Raji (cell line): ENCODE measurements at regions not wholly inside any gene's neighbourhood (a gene's known extent, or its start where the extent isn't known, plus 50 kb on each side); places are given as distances from the start of the nearest gene placed in this dataset.

Source experiments
- POLR2A ChIP-seq: IDR thresholded peaks from 2 replicates; pipeline ENCODE4 v1.6.1; 2011; ENCODE audit warnings: low read depth, low read length, control low read depth; ENCODE audit not compliant: insufficient read depth

DNA sequence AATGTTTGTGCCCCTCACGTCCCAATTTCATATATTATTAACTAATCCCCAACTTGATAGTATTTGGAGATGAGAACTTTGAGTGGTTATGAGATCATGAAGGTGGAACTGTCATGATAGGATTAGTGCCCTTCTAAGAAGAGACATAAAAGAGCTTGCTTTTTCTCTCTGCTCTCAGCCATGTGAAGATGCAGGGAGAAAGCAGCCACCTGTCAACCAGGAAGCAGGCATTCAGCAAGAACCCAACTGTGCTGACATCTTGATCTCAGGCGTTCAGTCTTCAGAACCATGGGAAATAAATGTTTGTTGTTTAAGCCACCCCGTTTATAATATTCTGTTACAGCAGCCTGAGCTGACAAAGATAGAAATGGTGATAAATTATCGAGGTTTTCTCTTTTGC is 278.7 kb upstream of the KCNMB2 start:
- no peak for TF ChIP-seq POLR2A

DNA sequence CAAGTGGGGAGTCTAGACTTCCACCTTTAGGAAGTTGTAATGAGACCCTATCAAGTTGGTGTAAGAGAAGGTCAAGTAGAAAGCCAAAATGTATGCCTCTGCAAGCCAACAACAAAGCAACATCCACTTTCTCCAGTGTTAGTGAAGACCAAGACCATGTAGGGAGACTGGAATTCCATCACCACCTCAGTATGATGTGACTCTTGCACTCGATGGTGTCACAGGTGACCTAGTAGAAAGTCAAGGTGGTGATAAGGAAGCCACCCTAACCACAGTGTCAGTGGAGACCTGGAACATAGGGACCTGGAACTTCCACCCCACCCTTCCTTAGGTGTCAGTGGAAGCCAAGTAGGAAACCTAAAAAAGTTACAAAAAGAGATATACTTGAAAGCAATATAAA is 278.1 kb upstream of the KCNMB2 start:
- no peak for TF ChIP-seq POLR2A

DNA sequence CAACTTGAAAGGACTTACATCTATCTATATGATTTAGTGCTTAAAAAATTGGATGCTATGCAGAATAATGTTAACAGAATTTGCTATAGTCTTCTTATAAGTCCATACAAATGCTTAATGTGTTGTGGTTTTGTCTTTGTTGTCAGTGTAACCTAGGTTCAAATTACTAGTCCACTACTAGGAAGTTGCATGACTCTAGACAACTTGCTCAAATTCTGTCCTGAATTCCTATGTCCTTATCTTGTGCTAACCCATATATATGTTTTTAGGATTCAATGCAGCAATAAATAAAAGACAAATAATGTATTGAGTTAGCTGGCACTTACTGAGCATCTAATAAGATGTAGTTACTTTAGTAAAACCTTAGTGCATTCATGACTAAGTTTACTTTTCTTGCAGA is 276.5 kb upstream of the KCNMB2 start:
- TF ChIP-seq POLR2A = no peak

DNA sequence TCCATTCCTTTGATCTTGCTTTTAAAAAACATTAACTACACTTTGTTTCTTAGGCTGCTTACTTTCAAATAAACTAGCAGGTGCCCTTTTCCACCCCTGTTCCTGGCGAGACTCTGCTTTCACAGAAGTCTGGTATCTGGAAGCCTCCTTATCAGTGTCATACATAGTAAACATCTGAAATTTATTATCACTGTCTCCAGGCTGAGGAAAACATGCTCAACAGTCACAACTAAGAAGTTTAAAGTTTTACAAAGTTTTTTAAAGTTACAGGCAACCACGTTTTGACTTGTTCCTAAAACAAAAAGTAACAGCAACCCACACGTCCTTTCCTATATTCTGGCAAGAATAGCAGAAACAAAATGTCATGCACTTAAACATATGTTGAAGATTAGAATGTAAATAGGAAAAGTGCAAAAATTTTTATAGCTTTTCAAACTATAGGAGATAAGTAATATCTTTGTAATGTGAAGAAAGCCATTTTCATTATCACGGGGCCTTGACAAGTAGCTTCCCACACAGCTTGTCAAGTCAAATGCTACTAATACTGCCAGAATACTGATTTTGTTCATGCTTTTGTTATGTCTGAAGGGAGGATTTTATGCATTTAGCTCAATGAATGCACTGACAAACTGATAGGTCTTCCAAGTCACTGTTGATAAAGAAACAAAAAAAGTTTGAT is 275.2 kb upstream of the KCNMB2 start:
- no peak for TF ChIP-seq POLR2A

DNA sequence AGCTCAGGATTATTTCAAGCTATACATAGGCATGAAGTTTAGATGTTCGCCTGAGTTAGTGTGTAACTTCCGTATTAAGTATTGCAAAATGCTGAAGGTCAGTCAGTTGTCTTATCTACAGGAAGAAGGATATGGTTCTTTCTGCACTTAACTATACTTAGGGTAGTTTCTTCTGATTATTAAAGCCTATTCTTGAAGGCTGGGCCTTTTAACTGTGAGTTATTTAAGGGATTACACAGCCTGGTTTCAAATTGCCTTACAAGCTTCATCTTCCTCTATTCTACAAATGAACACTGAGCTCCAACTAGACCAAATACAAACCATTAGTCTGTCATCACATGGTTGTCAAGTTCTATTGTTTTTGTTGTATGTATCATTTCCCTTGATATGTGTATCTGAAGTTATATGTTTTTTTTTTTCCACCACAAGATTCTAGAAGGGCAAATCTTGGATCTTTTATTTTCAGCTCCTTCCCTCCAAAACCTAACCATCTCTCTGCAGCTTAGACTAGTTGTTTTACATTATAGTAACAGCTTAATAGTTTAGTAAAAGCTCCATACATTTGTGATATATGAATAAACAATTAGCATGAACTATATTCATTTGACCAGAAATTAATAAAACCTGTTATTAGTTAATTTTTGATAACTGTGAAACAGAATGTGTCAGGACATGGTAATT is 272.9 kb upstream of the KCNMB2 start:
- TF ChIP-seq POLR2A = no peak

DNA sequence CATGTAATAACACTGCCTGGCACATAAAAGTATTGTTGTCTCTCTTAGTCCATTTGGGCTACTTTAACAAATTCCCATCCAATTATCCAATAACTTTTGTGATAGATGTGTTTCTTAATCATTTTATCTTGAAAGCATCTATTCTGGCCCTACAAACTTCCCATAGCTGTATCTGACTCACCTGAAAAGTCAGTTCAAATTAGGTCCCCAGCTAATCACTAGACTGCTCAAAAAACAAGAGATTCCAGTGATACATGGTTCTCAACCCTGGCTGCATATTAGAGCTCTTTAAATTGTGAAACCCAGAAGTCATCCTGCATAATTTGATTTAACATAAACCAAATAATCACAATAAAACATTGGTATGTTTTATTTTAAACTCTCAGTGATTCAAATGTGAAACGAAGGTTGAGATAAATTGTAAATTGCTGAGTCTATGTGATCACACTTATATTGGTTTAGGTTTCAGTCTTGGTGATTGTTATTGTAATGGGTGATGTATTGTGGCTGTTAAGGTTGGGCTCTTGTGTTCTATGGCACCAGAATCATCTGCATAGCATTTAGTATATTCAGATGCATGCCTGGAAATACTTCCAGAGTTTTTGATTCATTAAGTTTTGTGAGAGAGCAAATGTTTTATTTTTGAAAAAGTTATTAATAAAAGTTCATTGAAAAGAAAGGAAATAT is 268.9 kb upstream of the KCNMB2 start:
- TF ChIP-seq POLR2A = no peak

DNA sequence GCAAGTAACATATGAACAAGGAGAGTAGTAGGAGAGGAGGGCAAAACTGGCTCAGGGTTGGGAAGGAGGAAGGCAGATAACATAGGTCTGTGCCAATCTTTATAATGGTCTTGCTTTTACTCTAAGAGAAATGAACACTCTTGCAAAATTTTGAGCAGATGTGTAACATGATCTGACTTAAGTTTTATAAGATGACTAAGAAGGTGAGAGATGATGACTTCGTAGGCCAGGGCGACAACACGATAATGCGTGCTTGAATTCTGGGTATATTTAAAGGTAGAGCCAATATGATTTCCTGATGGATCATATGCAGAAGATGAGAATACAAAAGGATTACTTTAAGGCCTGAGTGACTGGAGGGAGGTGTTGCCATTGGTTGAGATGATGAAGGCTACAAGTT is 265.4 kb upstream of the KCNMB2 start:
- TF ChIP-seq POLR2A = no peak

DNA sequence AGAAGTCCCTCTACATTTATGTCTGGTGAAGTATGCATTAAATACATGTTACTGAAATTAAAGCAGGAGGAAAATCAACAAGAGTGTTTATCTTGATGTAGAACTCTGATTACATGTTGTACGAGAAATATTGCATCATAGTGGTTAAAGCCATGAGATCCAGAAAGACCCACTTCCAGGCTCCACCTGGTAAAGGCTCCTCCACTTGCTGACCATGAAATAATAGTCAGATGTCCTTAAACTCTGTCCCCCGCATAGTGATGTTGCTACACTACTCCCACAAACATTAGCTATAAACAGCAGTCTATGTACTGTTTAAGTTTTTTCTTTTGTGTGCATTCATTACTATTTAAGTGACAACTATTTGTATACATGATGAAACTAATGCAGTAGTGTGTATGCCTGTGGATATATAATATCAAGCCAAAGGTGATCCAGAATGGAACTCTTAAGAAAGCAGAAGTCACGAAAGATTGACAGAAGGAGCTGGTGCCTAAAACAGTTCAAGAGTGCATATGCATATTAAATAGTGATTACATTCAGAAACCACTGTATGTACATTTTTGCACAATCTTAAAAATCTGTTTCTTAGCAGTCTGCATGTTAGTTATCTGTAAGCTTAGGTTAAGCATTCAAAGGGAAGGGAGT is 264.4 kb upstream of the KCNMB2 start:
- no peak for TF ChIP-seq POLR2A

DNA sequence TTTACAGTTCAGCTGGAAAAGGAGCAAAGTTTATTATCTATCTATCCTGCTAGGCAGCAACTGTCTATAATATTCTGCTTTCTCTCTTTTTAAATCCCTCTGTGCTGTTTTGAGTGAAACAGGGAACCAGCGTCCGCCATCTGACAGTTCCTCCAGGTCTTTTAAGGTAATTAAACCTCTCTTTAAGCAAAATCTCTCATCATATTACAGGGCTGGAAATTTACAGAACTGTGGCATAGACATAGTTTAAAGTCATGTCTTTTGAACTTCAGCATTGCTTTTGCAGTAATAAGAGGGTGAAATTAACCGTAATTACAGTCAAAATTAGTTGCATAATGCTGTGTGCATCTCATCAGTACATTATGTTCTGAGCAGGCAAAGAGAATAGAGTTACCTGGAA is 263.4 kb upstream of the KCNMB2 start:
- TF ChIP-seq POLR2A = no peak

DNA sequence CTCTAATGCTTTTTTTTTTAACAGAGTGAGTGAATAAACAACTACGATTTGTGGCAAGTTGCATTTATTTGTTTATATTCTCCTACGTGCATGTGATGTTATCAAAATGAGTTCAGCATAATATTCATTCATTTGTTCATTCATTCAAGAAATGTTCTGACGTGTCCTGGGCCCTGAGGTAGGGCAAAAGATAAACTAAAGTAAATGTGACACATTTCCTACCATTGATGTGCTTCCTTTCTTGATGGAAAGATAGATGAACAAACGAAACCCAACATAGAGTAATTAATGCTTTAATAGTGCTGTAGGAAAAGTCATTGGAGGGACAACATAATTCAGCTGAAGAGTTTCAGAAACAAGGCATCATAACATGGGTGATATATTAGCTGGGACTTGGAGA is 261.5 kb upstream of the KCNMB2 start:
- no peak for TF ChIP-seq POLR2A

DNA sequence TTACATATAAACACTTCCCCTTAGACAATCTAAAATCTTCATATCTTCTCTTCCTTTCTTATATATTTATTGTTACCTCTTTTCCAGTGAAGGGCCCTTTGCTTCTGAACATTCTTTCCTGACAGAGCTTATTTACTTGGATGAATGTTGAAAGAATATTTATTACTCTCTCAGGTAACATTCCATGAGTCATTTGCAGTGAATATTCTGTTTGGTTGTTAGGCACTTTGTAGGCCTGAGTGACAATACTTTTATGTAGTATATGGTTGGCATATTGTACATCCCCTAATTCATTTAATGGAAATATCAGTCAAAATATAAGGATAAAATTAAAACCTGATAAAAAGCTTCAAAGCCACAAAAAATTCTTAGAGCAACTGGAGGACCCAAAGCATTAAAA is 260.9 kb upstream of the KCNMB2 start:
- no peak for TF ChIP-seq POLR2A

DNA sequence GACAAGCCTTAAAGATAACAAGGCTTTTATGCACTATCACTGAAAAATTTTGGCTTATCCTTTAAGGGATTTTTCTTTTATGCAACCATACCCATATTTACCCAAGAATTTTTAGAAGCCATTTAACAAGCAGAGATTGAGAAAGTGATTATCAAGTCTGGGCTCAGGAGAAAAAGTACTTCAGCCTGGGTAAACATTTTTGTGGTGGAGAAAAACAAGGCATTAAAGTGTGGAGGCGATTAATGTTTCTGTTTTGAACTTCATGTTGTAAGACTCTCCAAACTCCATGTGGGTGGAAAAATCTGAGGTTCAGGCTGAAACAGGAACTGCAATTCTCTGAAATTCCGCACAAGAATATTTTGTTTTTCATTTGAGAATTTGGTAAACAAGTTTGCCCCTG is 260.4 kb upstream of the KCNMB2 start:
- no peak for TF ChIP-seq POLR2A

DNA sequence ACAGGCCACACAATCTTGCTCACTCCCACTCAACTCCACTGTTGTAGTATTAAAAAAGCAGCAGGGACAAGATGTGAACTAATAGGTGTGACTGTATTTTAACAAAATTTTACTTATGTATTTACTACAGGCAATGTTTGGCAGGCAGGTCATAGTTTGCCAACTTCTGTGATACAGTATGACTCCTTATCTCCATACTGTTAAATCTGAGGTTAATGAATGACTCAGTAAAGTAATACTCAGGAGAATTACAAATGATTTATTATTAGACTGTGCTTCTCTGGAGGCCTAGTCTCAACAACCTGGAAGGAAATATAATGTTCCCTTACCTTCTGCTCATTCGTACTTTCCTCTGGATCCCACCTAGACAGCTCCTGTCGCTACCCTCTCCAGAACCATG is 258.6 kb upstream of the KCNMB2 start:
- TF ChIP-seq POLR2A = no peak

DNA sequence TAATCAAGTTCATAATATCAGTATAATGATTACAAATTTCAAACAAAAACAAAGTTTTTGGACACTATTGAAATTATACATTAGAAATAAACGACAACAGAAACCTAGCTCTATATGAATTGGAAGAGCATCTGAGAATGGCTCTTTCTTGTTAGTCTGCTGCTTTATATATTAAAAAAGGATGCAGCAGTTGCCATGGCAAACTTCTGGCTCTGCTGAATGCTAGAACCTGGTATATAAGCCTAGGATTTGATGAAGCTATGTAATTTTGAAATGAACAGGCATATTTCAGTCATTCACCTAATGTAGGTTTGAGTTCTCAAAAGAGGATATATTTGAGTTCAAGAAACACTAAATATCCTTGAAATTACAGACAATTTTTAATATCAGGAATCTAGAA is 252.7 kb upstream of the KCNMB2 start:
- TF ChIP-seq POLR2A = no peak

DNA sequence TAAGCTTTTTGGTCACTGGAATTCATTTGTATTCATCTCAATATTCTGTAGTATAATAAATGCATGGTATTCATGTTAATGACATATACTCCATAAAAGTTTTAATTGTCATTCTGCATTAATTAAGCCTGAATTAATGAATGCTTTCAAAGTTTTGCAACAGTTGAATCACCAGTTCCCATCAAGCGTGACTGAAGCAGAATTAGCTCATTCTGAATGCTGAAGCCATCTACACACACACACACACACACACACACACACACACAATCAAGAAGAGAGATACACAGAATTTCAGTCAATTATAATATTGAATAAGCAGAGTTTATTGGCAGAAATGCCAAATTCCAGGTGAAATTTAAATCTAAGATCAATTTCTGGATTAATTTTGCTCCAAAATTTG is 252.1 kb upstream of the KCNMB2 start:
- no peak for TF ChIP-seq POLR2A

DNA sequence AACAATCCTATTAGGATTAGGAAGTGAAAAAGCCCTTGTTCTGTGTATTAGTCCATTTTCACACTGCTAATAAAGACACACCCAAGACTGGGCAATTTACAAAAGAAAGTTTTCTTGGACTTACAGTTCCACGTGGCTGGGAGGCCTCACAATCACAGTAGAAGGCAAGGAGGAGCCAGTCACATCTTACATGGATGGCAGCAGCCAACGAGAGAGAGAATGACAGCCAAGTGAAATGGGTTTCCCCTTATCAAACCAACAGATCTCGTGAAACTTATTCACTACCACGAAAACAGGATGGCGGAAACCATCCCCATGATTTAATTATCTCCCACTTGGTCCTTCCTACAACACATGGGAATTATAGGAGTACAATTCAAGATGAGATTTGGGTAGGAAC is 248.2 kb upstream of the KCNMB2 start:
- TF ChIP-seq POLR2A = no peak
